Trophoblast cell (in vitro differentiated cells and primary cell): ENCODE measurements at regions not wholly inside any gene's neighbourhood (a gene's known extent, or its start where the extent isn't known, plus 50 kb on each side); places are given as distances from the start of the nearest gene placed in this dataset.

ENCODE experiments used
- DNase-seq, 2 donors: peaks; one replicate each; pipeline ENCODE4 v3.0.0-alpha.2; 2016
- H2AFZ ChIP-seq: 2 replicates; pipeline ENCODE4 v1.6.1; 2013; ENCODE audit warnings: low read length, moderate library complexity, mild to moderate bottlenecking; ENCODE audit not compliant: insufficient read depth, poor library complexity
- H2AK5ac ChIP-seq: 2 replicates; pipeline ENCODE4 v1.6.1; 2013; ENCODE audit warnings: mild to moderate bottlenecking, low read length
- H2BK120ac ChIP-seq: 2 replicates; pipeline ENCODE4 v1.6.1; 2013; ENCODE audit warnings: low read length, mild to moderate bottlenecking, moderate library complexity; ENCODE audit not compliant: insufficient read depth, poor library complexity
- H2BK12ac ChIP-seq: 2 replicates; pipeline ENCODE4 v1.6.1; 2013; ENCODE audit warnings: mild to moderate bottlenecking, low read length, moderate library complexity
- H2BK5ac ChIP-seq: 2 replicates; pipeline ENCODE4 v1.6.1; 2013; ENCODE audit warnings: low read length, low read depth, moderate library complexity, mild to moderate bottlenecking; ENCODE audit not compliant: poor library complexity
- H3K14ac ChIP-seq: 2 replicates; pipeline ENCODE4 v1.6.1; 2013; ENCODE audit warnings: mild to moderate bottlenecking, low read length
- H3K18ac ChIP-seq: 2 replicates; pipeline ENCODE4 v1.6.1; 2013; ENCODE audit warnings: mild to moderate bottlenecking, low read length
- H3K23ac ChIP-seq: 2 replicates; pipeline ENCODE4 v1.6.1; 2013; ENCODE audit warnings: low read length
- H3K27ac ChIP-seq: 2 replicates; pipeline ENCODE4 v1.5.1; 2013; ENCODE audit warnings: low read depth, mild to moderate bottlenecking, inconsistent platforms, low read length, moderate library complexity
- H3K27me3 ChIP-seq: 2 replicates; pipeline ENCODE4 v1.6.1; 2013; ENCODE audit warnings: inconsistent platforms, mild to moderate bottlenecking, low read length, moderate library complexity; ENCODE audit not compliant: insufficient read depth
- H3K36me3 ChIP-seq, 2 experiments: 1 replicate in 1 of 2; 2 replicates in 1 of 2; pipeline ENCODE4 v1.6.1; 2013; ENCODE audit warnings: low read length in 2 of 2, mild to moderate bottlenecking in 2 of 2, moderate library complexity in 1 of 2; ENCODE audit not compliant: insufficient read depth in 2 of 2, control insufficient read depth in 1 of 2
- H3K4ac ChIP-seq: 2 replicates; pipeline ENCODE4 v1.6.1; 2013; ENCODE audit warnings: low read depth, mild to moderate bottlenecking, low read length, moderate library complexity
- H3K4me1 ChIP-seq, 2 experiments: 1 replicate in 1 of 2; 2 replicates in 1 of 2; pipeline ENCODE4 v1.6.1; 2013; ENCODE audit warnings: low read length in 2 of 2, mild to moderate bottlenecking in 2 of 2, moderate library complexity in 1 of 2; ENCODE audit not compliant: insufficient read depth in 2 of 2, control insufficient read depth in 1 of 2
- H3K4me2 ChIP-seq: 2 replicates; pipeline ENCODE4 v1.6.1; 2013; ENCODE audit warnings: inconsistent platforms, mild to moderate bottlenecking, low read length, moderate library complexity
- H3K4me3 ChIP-seq: 2 replicates; pipeline ENCODE4 v1.5.1; 2013; ENCODE audit warnings: mild to moderate bottlenecking, low read depth, low read length, inconsistent platforms
- H3K79me1 ChIP-seq: one replicate; pipeline ENCODE4 v1.6.1; 2013; ENCODE audit warnings: low read length
- H3K79me2 ChIP-seq: 2 replicates; pipeline ENCODE4 v1.6.1; 2013; ENCODE audit warnings: low read length, mild to moderate bottlenecking; ENCODE audit not compliant: control insufficient read depth, insufficient read depth, poor library complexity
- H3K9ac ChIP-seq: 2 replicates; pipeline ENCODE4 v1.6.1; 2013; ENCODE audit warnings: mild to moderate bottlenecking, low read length
- H3K9me3 ChIP-seq: 2 replicates; pipeline ENCODE4 v1.6.1; 2013; ENCODE audit warnings: low read depth, mild to moderate bottlenecking, control low read depth, inconsistent platforms, low read length; ENCODE audit not compliant: insufficient read depth
- H4K12ac ChIP-seq: 2 replicates; pipeline ENCODE4 v1.6.1; 2013; ENCODE audit warnings: low read depth, mild to moderate bottlenecking, low read length, moderate library complexity
- H4K8ac ChIP-seq: 2 replicates; pipeline ENCODE4 v1.6.1; 2013; ENCODE audit warnings: low read depth, mild to moderate bottlenecking, low read length, moderate library complexity
- H4K91ac ChIP-seq: one replicate; pipeline ENCODE4 v1.6.1; 2013; ENCODE audit warnings: low read depth, mild to moderate bottlenecking, low read length, moderate library complexity
- WGBS: extraction: QIAGEN DNeasy Blood & Tissue Kit; methylation state at CpG from one replicate; pipeline ENCODE4 v1.1.7; 2013; ENCODE audit warnings: missing lambda C conversion rate; ENCODE audit not compliant: insufficient read length, insufficient coverage; ENCODE audit errors: extremely low coverage; 5-methylcytosine and 5-hydroxymethylcytosine counted together

DNA sequence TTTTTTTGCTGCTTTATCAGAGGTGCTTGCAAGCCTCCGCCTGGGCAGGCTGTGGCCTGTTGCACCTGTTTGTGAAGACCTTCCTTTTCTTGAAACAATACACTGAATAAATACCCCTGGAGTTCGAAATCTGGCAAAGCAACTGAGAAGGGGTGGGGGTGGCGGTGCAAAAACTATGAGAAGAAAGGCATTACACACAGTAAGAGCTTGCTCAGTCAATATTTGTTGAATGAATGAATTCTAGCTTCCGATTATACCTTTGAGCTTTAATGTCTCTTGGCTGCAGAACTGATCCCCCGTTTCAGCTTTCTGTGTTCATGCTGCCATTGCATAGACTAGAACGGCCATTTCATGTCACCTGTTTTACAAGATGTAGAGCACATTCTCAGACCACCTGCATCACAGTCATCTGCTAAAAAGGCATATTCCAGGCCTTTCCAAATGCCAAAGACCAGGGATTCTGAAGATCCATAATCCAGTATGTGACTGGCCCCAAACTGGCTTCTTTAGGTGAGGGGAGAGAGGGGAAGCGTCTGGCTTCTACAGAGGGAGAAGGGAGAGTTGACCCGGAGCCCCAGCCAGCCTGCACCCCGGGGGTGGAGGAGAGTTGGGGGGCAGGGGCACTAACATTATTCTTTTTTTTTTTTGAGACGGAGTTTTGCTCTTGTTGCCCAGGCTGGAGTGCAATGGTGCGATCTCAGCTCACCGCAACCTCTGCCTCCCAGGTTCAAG, 111.5 kb downstream of the ETS2 start:
- H3K4me3 ChIP-seq: no peak overlapping the region
- H4K91ac ChIP-seq: no peak overlapping the region
- peaks cover 3% of the 10 kb centered on the region for H3K9me3 ChIP-seq
- H3K36me3 ChIP-seq: no peaks in the 10 kb centered on the region
- no peak overlapping the region for H3K27ac ChIP-seq
- H2AK5ac ChIP-seq: no peak overlapping the region
- H3K79me1 ChIP-seq: no peaks in the 10 kb centered on the region
- H3K4me1 ChIP-seq: peaks cover 3 to 10% of the 10 kb centered on the region in 2 experiments
- H3K4me2 ChIP-seq: no peak overlapping the region
- H4K12ac ChIP-seq: no peak overlapping the region
- no CpG with 5 or more reads among the region's 12 CpGs for WGBS
- no peak overlapping the region for H3K14ac ChIP-seq
- no peak overlapping the region for H3K9ac ChIP-seq
- H2BK5ac ChIP-seq: no peak overlapping the region
- H2BK120ac ChIP-seq: no peak overlapping the region
- no peak overlapping the region for H2AFZ ChIP-seq
- H3K4ac ChIP-seq: no peak overlapping the region
- H4K8ac ChIP-seq: no peak overlapping the region
- H3K23ac ChIP-seq: no peak overlapping the region
- no peak overlapping the region for H3K18ac ChIP-seq
- no peak overlapping the region for H2BK12ac ChIP-seq
- DNase-seq: no peak
- H3K27me3 ChIP-seq: no peaks in the 10 kb centered on the region
- no peaks in the 10 kb centered on the region for H3K79me2 ChIP-seq

- H3K4me1 ChIP-seq: peaks cover 3 to 10% of the 10 kb centered on the region in 2 experiments
- no peaks in the 10 kb centered on the region for H3K79me1 ChIP-seq
- no CpG with 5 or more reads among the region's 1 CpG for WGBS
- no peak overlapping the region for H2AK5ac ChIP-seq
- H2AFZ ChIP-seq: no peak overlapping the region
- H3K9me3 ChIP-seq: peaks cover 3% of the 10 kb centered on the region
- no peak overlapping the region for H3K9ac ChIP-seq
- H3K36me3 ChIP-seq: no peaks in the 10 kb centered on the region
- no peaks in the 10 kb centered on the region for H3K27me3 ChIP-seq
- H4K8ac ChIP-seq: no peak overlapping the region
- no peaks in the 10 kb centered on the region for H3K79me2 ChIP-seq
- no peak overlapping the region for H4K12ac ChIP-seq
- no peak overlapping the region for H2BK12ac ChIP-seq
- no peak overlapping the region for H4K91ac ChIP-seq
- H3K14ac ChIP-seq: no peak overlapping the region
- H3K4ac ChIP-seq: no peak overlapping the region
- DNase-seq: no peak
- no peak overlapping the region for H3K4me2 ChIP-seq
- no peak overlapping the region for H2BK120ac ChIP-seq
- H2BK5ac ChIP-seq: no peak overlapping the region
- H3K23ac ChIP-seq: no peak overlapping the region
- H3K27ac ChIP-seq: no peak overlapping the region
- no peak overlapping the region for H3K4me3 ChIP-seq
- H3K18ac ChIP-seq: no peak overlapping the region
These were observed 110.7 kb downstream of the ETS2 start for GRCh38 chr21:38916214-38916964.

DNA sequence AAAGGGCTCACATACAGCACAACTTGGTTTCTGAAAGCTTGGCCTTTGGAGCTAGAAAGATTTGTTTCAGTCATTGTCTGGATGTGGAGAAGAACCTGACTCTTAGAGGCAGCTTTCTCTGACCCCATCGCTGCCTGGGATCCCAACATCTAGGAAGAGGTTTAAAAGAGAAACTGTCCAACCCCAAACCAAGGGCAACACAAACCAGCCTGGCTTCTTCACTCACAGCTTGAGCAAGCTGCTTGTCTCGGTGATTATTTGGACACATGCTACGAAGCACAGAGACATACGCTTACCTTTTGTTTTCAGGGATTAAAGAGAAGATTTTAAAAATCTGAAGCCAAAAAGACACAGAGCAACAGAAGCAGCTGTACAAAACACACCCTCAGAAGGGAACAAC, 109.8 kb downstream of the ETS2 start:
- H4K91ac ChIP-seq: no peak overlapping the region
- DNase-seq: no peak
- no peak overlapping the region for H2BK120ac ChIP-seq
- H3K79me2 ChIP-seq: no peaks in the 10 kb centered on the region
- H3K36me3 ChIP-seq: no peaks in the 10 kb centered on the region
- H3K18ac ChIP-seq: no peak overlapping the region
- no peak overlapping the region for H4K12ac ChIP-seq
- peaks cover 5 to 14% of the 10 kb centered on the region in 2 experiments for H3K4me1 ChIP-seq
- no peak overlapping the region for H3K4me3 ChIP-seq
- H3K27me3 ChIP-seq: no peaks in the 10 kb centered on the region
- no peak overlapping the region for H2AK5ac ChIP-seq
- H3K4me2 ChIP-seq: no peak overlapping the region
- H2BK5ac ChIP-seq: no peak overlapping the region
- H3K9ac ChIP-seq: no peak overlapping the region
- no peak overlapping the region for H2AFZ ChIP-seq
- H4K8ac ChIP-seq: no peak overlapping the region
- H2BK12ac ChIP-seq: no peak overlapping the region
- no peak overlapping the region for H3K27ac ChIP-seq
- H3K79me1 ChIP-seq: no peaks in the 10 kb centered on the region
- no peak overlapping the region for H3K4ac ChIP-seq
- H3K9me3 ChIP-seq: peaks cover 3% of the 10 kb centered on the region
- no peak overlapping the region for H3K23ac ChIP-seq
- no CpG with 5 or more reads among the region's 4 CpGs for WGBS
- no peak overlapping the region for H3K14ac ChIP-seq

DNA sequence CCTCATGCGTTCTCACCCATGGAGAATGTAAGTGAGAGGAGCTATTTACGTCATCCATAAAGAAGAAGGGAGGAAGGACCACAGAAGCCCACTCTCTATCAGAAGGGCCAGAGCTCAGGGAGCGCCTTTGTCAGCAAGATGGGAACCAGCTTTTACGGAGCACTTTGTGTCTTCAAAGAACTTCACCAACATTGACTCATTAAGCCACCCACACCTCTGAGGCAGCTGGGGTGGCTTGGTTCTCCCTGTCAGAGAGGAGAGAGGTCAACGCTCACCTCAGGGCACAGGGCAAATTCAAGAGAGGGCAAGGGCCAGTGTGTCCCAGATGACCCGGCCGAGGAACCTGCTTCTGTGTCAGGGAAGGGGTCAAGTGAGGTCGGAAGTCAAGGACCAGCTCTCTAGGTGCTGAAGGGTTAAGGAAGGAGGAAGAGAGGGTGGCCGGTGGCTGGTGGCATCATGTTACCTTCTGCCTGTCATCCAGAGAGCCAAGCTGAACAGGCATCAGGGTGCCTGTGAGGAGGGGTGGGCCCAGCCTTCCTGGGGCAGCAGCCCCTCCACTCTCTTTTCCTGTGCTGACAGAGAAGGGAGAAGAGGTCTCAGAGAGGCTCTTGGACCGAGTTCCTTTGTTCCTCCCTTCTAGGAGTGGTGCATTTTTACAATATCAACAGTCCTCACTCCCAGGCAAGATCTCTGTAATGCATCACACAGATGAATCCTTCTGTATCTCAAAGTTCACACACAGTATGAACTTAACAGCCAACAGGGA, 109.0 kb downstream of the ETS2 start:
- H3K79me2 ChIP-seq: no peaks in the 10 kb centered on the region
- H4K91ac ChIP-seq: no peak overlapping the region
- no peak overlapping the region for H2AFZ ChIP-seq
- H3K36me3 ChIP-seq: no peaks in the 10 kb centered on the region
- H3K23ac ChIP-seq: no peak overlapping the region
- H2AK5ac ChIP-seq: no peak overlapping the region
- no peak overlapping the region for H3K27ac ChIP-seq
- H2BK12ac ChIP-seq: no peak overlapping the region
- H3K4ac ChIP-seq: no peak overlapping the region
- H3K4me1 ChIP-seq: peaks cover 8 to 19% of the 10 kb centered on the region in 2 experiments
- no peaks in the 10 kb centered on the region for H3K79me1 ChIP-seq
- peaks cover 3% of the 10 kb centered on the region for H3K9me3 ChIP-seq
- no peak overlapping the region for H2BK5ac ChIP-seq
- H2BK120ac ChIP-seq: no peak overlapping the region
- WGBS: no CpG with 5 or more reads among the region's 10 CpGs
- DNase-seq: no peak
- H3K9ac ChIP-seq: no peak overlapping the region
- H3K14ac ChIP-seq: no peak overlapping the region
- no peak overlapping the region for H4K8ac ChIP-seq
- no peak overlapping the region for H3K4me3 ChIP-seq
- H3K18ac ChIP-seq: no peak overlapping the region
- no peaks in the 10 kb centered on the region for H3K27me3 ChIP-seq
- no peak overlapping the region for H4K12ac ChIP-seq
- no peak overlapping the region for H3K4me2 ChIP-seq
